K562 (cell line): ENCODE measurements at regions not wholly inside any gene's neighbourhood (a gene's known extent, or its start where the extent isn't known, plus 50 kb on each side); places are given as distances from the start of the nearest gene placed in this dataset.
A peak's percentile ranks its signal among the peaks of the same experiment; 100 is the strongest.

Source experiments
- CBFA2T2 ChIP-seq: fragments of 450-650 bp; conservative IDR thresholded peaks from 2 replicates; pipeline ENCODE4 v1.6.1; 2017; ENCODE audit warnings: mild to moderate bottlenecking
- CTCF ChIP-seq, 3 experiments: IDR thresholded peaks in 2 of 3; conservative IDR thresholded peaks in 1 of 3; 2 replicates each; pipeline ENCODE4 v1.5.1; 2011 to 2012; ENCODE audit warnings: low read length in 3 of 3, mild to moderate bottlenecking in 3 of 3, control low read depth in 2 of 3, improper control_type of control experiment in 1 of 3, inconsistent platforms in 1 of 3, low read depth in 1 of 3, mixed read lengths in 1 of 3, moderate library complexity in 1 of 3; ENCODE audit not compliant: insufficient read depth in 2 of 3
- DMBX1 ChIP-seq: fragments of 250-450 bp; sonication (Bioruptor Pico); IDR thresholded peaks from 2 replicates; pipeline ENCODE4 v1.8.0; 2022; ENCODE audit warnings: inconsistent platforms, mild to moderate bottlenecking, moderate library complexity, borderline replicate concordance
- ELF4 ChIP-seq: fragments of 450-650 bp; formaldehyde crosslinking; IDR thresholded peaks from 2 replicates; pipeline ENCODE4 v1.4.0; 2022; ENCODE audit warnings: missing genetic modification characterization
- EP300 ChIP-seq: IDR thresholded peaks from 2 replicates; pipeline ENCODE4 v1.6.1; 2012; ENCODE audit warnings: low read length, improper control_type of control experiment
- FOXM1 ChIP-seq, 2 experiments: fragments of 450-650 bp in 1 of 2; sonication (generic) in 1 of 2; formaldehyde crosslinking in 1 of 2; IDR thresholded peaks; 2 replicates each; pipeline versions ENCODE4 v1.6.1 to v1.9.0; 2017 to 2022; ENCODE audit warnings: low read depth in 2 of 2, mild to moderate bottlenecking in 2 of 2, missing genetic modification reagents in 1 of 2, moderate library complexity in 1 of 2
- GTF2A2 ChIP-seq: IDR thresholded peaks from 2 replicates; pipeline ENCODE4 v1.6.1; 2016; ENCODE audit warnings: mild to moderate bottlenecking, missing genetic modification characterization, missing compliant biosample characterization
- KDM2B ChIP-seq: fragments of 250-450 bp; sonication (Bioruptor Pico); IDR thresholded peaks from 2 replicates; pipeline ENCODE4 v1.8.0; 2021; ENCODE audit warnings: mild to moderate bottlenecking, moderate library complexity
- KLF16 ChIP-seq: IDR thresholded peaks from 2 replicates; pipeline ENCODE4 v1.6.1; 2016; ENCODE audit warnings: antibody characterized with exemption
- MEIS2 ChIP-seq: fragments of 450-650 bp; IDR thresholded peaks from 2 replicates; pipeline ENCODE4 v1.6.1; 2014; ENCODE audit warnings: mild to moderate bottlenecking; ENCODE audit not compliant: partially characterized antibody
- MTA2 ChIP-seq: fragments of 450-650 bp; IDR thresholded peaks from 2 replicates; pipeline ENCODE4 v1.6.1; 2016; ENCODE audit warnings: low read depth
- NCOR1 ChIP-seq: fragments of 450-650 bp; IDR thresholded peaks from 2 replicates; pipeline ENCODE4 v1.6.1; 2016; ENCODE audit warnings: mild to moderate bottlenecking, moderate library complexity
- NFIC ChIP-seq: fragments of 450-650 bp; IDR thresholded peaks from 2 replicates; pipeline ENCODE4 v1.6.1; 2017; ENCODE audit warnings: mild to moderate bottlenecking, inconsistent platforms
- POLR2AphosphoS5 ChIP-seq: IDR thresholded peaks from 2 replicates; pipeline ENCODE4 v1.6.1; 2011; ENCODE audit warnings: mild to moderate bottlenecking, low read depth, low read length, moderate library complexity; ENCODE audit not compliant: control insufficient read depth, insufficient read depth
- RBM22 ChIP-seq: fragments of 200-400 bp; formaldehyde crosslinking; IDR thresholded peaks from 2 replicates; pipeline ENCODE4 v1.6.1; 2018; ENCODE audit warnings: low read length, low read depth; ENCODE audit not compliant: poor library complexity, severe bottlenecking
- RFX1 ChIP-seq: fragments of 450-650 bp; IDR thresholded peaks from 2 replicates; pipeline ENCODE4 v1.6.1; 2016; ENCODE audit warnings: mild to moderate bottlenecking, moderate library complexity
- RNF2 ChIP-seq: sonication (generic); IDR thresholded peaks from 2 replicates; pipeline ENCODE4 v1.6.1; 2016
- SNIP1 ChIP-seq: fragments of 450-650 bp; IDR thresholded peaks from 2 replicates; pipeline ENCODE4 v1.7.1; 2017; ENCODE audit warnings: low read depth, mild to moderate bottlenecking
- STAT5A ChIP-seq: IDR thresholded peaks from 2 replicates; pipeline ENCODE4 v1.6.1; 2012; ENCODE audit warnings: low read length, inconsistent platforms, borderline replicate concordance
- TAL1 ChIP-seq: fragments of 450-650 bp; IDR thresholded peaks from 2 replicates; pipeline ENCODE4 v1.6.1; 2016; ENCODE audit warnings: mild to moderate bottlenecking
- TEAD4 ChIP-seq, 2 experiments: sonication (generic) in 1 of 2; formaldehyde crosslinking in 1 of 2; IDR thresholded peaks; 2 replicates each; pipeline versions ENCODE4 v1.6.1 to v1.8.0; 2012 to 2022; ENCODE audit warnings: borderline replicate concordance in 1 of 2, inconsistent platforms in 1 of 2, low read length in 1 of 2, mild to moderate bottlenecking in 1 of 2, missing genetic modification reagents in 1 of 2
- THRB ChIP-seq: fragments of 450-650 bp; formaldehyde crosslinking; conservative IDR thresholded peaks from 2 replicates; pipeline ENCODE4 v1.4.0; 2022; ENCODE audit warnings: mild to moderate bottlenecking, missing genetic modification characterization
- ZFX ChIP-seq: sonication (generic); formaldehyde crosslinking; IDR thresholded peaks from 2 replicates; pipeline ENCODE4 v1.8.0; 2022; ENCODE audit warnings: mild to moderate bottlenecking, missing genetic modification reagents, moderate library complexity
- ZKSCAN1 ChIP-seq: fragments of 150-350 bp; IDR thresholded peaks from 2 replicates; pipeline ENCODE4 v1.6.1; 2016; ENCODE audit warnings: low read depth, low read length
- ZKSCAN8 ChIP-seq: fragments of 200-800 bp; sonication (Bioruptor generic); IDR thresholded peaks from 2 replicates; pipeline ENCODE4 v1.6.1; 2016; ENCODE audit warnings: missing genetic modification characterization, missing compliant biosample characterization
- ZNF395 ChIP-seq: fragments of 200-800 bp; sonication (Bioruptor generic); IDR thresholded peaks from 2 replicates; pipeline ENCODE4 v1.6.1; 2017; ENCODE audit warnings: missing genetic modification characterization, missing compliant biosample characterization

- no peak for TF ChIP-seq CTCF (IDR thresholded peaks at IDR 0.05 in 2 of 3, conservative IDR thresholded peaks at IDR 0.05 in 1 of 3; ENCODE audit: insufficient read depth in 2 of 3, low read depth in 1 of 3, low read length in 3 of 3)
- TF ChIP-seq NCOR1 = peak; percentile 70
- no peak for TF ChIP-seq ZKSCAN1
- TF ChIP-seq RBM22 = no peak
- peak; percentile 72; the same call in 1 of the 2 replicates for TF ChIP-seq STAT5A
- TF ChIP-seq KDM2B = no peak
- TF ChIP-seq RNF2 = no peak
- TF ChIP-seq SNIP1 = no peak
- peak; percentile 53; the same call in 1 of the 2 replicates for TF ChIP-seq EP300
- TF ChIP-seq ELF4 (CRISPR knock-in tag) = 0 out of 2 replicates have a peak, but pooled peaks have one; percentile 25
- TF ChIP-seq RFX1 = no peak
- peak; percentile 70 for TF ChIP-seq POLR2AphosphoS5
- peak; percentile 82 for TF ChIP-seq CBFA2T2
- TF ChIP-seq KLF16 = peak; percentile 83
- peak; percentile 57 for TF ChIP-seq NFIC
- no peak for TF ChIP-seq GTF2A2
- TF ChIP-seq DMBX1 (CRISPR knock-in tag) = peak; percentile 69; the same call in 1 of the 2 replicates
- TF ChIP-seq TAL1 = peak; percentile 90
- peak; percentile 43; the same call in 1 of the 2 replicates for TF ChIP-seq ZKSCAN8 (CRISPR knock-in tag)
- 0 out of 2 replicates have a peak, but pooled peaks have one; percentile 42 for TF ChIP-seq ZNF395
- TF ChIP-seq ZFX (CRISPR knock-in tag) = no peak
- peak; percentile 50; the same call in 1 of the 2 replicates for TF ChIP-seq FOXM1 (IDR thresholded peaks at IDR 0.05; ENCODE audit: low read depth)
- TF ChIP-seq FOXM1 (CRISPR knock-in tag; IDR thresholded peaks at IDR 0.05; ENCODE audit: low read depth) = no peak
- no peak for TF ChIP-seq THRB (CRISPR knock-in tag)
- TF ChIP-seq TEAD4 (IDR thresholded peaks at IDR 0.05; ENCODE audit: low read length) = peak; percentile 96
- TF ChIP-seq TEAD4 (CRISPR knock-in tag; IDR thresholded peaks at IDR 0.05; ENCODE audit: borderline replicate concordance) = no peak
- peak; percentile 66 for TF ChIP-seq MTA2
- peak; percentile 30 for TF ChIP-seq MEIS2
Observed at GRCh38 chr20:5488823-5489222, 122.0 kb downstream of the GPCPD1 start (continued).
